Gastroesophageal sphincter (tissue), 3 donors: ENCODE measurements at regions not wholly inside any gene's neighbourhood (a gene's known extent, or its start where the extent isn't known, plus 50 kb on each side); places are given as distances from the start of the nearest gene placed in this dataset.

Experiments
- CTCF ChIP-seq, 4 experiments: fragments of 200-600 bp in 2 of 4; fragments of 450-650 bp in 2 of 4; sonication (generic) in 1 of 4; IDR thresholded peaks; one replicate each; pipeline ENCODE4 v1.5.1; 2017 to 2019; ENCODE audit warnings: antibody characterized with exemption in 4 of 4, mild to moderate bottlenecking in 2 of 4, moderate library complexity in 2 of 4
- EP300 ChIP-seq: sonication (generic); formaldehyde crosslinking; IDR thresholded peaks from one replicate; pipeline ENCODE4 v1.6.1; 2017; ENCODE audit warnings: antibody characterized with exemption, mild to moderate bottlenecking
- POLR2A ChIP-seq, 2 donors: fragments of 450-650 bp; IDR thresholded peaks; one replicate each; pipeline ENCODE4 v1.6.1; 2017; ENCODE audit warnings: antibody characterized with exemption in 2 of 2, mild to moderate bottlenecking in 2 of 2, moderate library complexity in 1 of 2
- POLR2AphosphoS5 ChIP-seq: sonication (generic); formaldehyde crosslinking; IDR thresholded peaks from one replicate; pipeline ENCODE4 v1.6.1; 2017; ENCODE audit warnings: antibody characterized with exemption

GRCh38 chr13:28575200-28575599 is 80.3 kb upstream of the FLT1 start:
- TF ChIP-seq CTCF (IDR thresholded peaks at IDR 0.05) = no peak
- TF ChIP-seq POLR2A (IDR thresholded peaks at IDR 0.05) = no peak
- no peak for TF ChIP-seq EP300
- TF ChIP-seq POLR2AphosphoS5 = no peak
